SK-N-SH treated with all-trans-retinoic acid at 6 μM for 48 hours (cell line): ENCODE measurements at regions not wholly inside any gene's neighbourhood (a gene's known extent, or its start where the extent isn't known, plus 50 kb on each side); places are given as distances from the start of the nearest gene placed in this dataset.

Source experiments
- ATAC-seq: fragments of 200-7000 bp; cut with Tn5 transposase; 3 replicates; pipeline ENCODE4 v1.9.1; 2020; ENCODE audit warnings: mild to moderate bottlenecking, moderate library complexity
- ARNTL ChIP-seq: fragments of 450-650 bp; formaldehyde crosslinking; IDR thresholded peaks from 2 replicates; pipeline ENCODE4 v1.5.0; 2020; ENCODE audit warnings: low read depth, mild to moderate bottlenecking, moderate library complexity, borderline replicate concordance
- BACH2 ChIP-seq: fragments of 250-450 bp; sonication (Bioruptor Pico); IDR thresholded peaks from 2 replicates; pipeline ENCODE4 v1.9.0; 2021; ENCODE audit warnings: mild to moderate bottlenecking, borderline replicate concordance
- CREB5 ChIP-seq: fragments of 250-450 bp; sonication (Bioruptor Pico); IDR thresholded peaks from 2 replicates; pipeline ENCODE4 v1.5.1; 2020; ENCODE audit warnings: low read depth, mild to moderate bottlenecking, moderate library complexity
- CSDC2 ChIP-seq: fragments of 250-450 bp; sonication (Bioruptor Pico); IDR thresholded peaks from 2 replicates; pipeline ENCODE4 v1.5.0; 2020; ENCODE audit warnings: mild to moderate bottlenecking, moderate library complexity
- ESRRG ChIP-seq: fragments of 250-450 bp; sonication (Bioruptor Pico); IDR thresholded peaks from 2 replicates; pipeline ENCODE4 v1.6.1; 2021; ENCODE audit warnings: mild to moderate bottlenecking
- GLIS3 ChIP-seq: fragments of 250-450 bp; sonication (Bioruptor Pico); IDR thresholded peaks from 2 replicates; pipeline ENCODE4 v1.5.0; 2020; ENCODE audit warnings: mild to moderate bottlenecking, moderate library complexity
- POU6F1 ChIP-seq: fragments of 250-450 bp; sonication (Bioruptor Pico); IDR thresholded peaks from 2 replicates; pipeline ENCODE4 v1.8.0; 2021; ENCODE audit warnings: low read depth, mild to moderate bottlenecking, moderate library complexity, borderline replicate concordance
- PPARA ChIP-seq: fragments of 250-450 bp; sonication (Bioruptor Pico); IDR thresholded peaks from 2 replicates; pipeline ENCODE4 v1.5.0; 2020; ENCODE audit warnings: mild to moderate bottlenecking, borderline replicate concordance
- RARB ChIP-seq: fragments of 250-450 bp; sonication (Bioruptor Pico); IDR thresholded peaks from 2 replicates; pipeline ENCODE4 v1.8.0; 2021; ENCODE audit warnings: mild to moderate bottlenecking, moderate library complexity
- SNAI2 ChIP-seq: fragments of 250-450 bp; sonication (Bioruptor Pico); IDR thresholded peaks from 2 replicates; pipeline ENCODE4 v1.5.0; 2020; ENCODE audit warnings: mild to moderate bottlenecking, moderate library complexity
- TCF4 ChIP-seq: fragments of 250-450 bp; sonication (Bioruptor Pico); IDR thresholded peaks from 2 replicates; pipeline ENCODE4 v1.8.0; 2021; ENCODE audit warnings: mild to moderate bottlenecking, moderate library complexity, borderline replicate concordance
- TOX ChIP-seq: fragments of 250-450 bp; sonication (Bioruptor Pico); IDR thresholded peaks from 2 replicates; pipeline ENCODE4 v1.8.0; 2021; ENCODE audit warnings: mild to moderate bottlenecking, moderate library complexity, borderline replicate concordance
- ZC3H10 ChIP-seq: fragments of 250-450 bp; sonication (Bioruptor Pico); IDR thresholded peaks from 2 replicates; pipeline ENCODE4 v1.5.1; 2021; ENCODE audit warnings: mild to moderate bottlenecking, moderate library complexity
- ZFP3 ChIP-seq: fragments of 250-450 bp; sonication (Bioruptor Pico); IDR thresholded peaks from 2 replicates; pipeline ENCODE4 v1.5.0; 2020; ENCODE audit warnings: mild to moderate bottlenecking, moderate library complexity
- ZFP30 ChIP-seq: fragments of 450-650 bp; formaldehyde crosslinking; IDR thresholded peaks from 2 replicates; pipeline ENCODE4 v1.5.0; 2022; ENCODE audit warnings: mild to moderate bottlenecking, moderate library complexity
- ZNF70 ChIP-seq: fragments of 450-650 bp; formaldehyde crosslinking; IDR thresholded peaks from 2 replicates; pipeline ENCODE4 v1.5.0; 2020; ENCODE audit warnings: mild to moderate bottlenecking, moderate library complexity
- ZNF8 ChIP-seq: fragments of 450-650 bp; formaldehyde crosslinking; IDR thresholded peaks from 2 replicates; pipeline ENCODE4 v1.5.0; 2020; ENCODE audit warnings: mild to moderate bottlenecking, moderate library complexity
- TF ChIP-seq, protein P1 (sequence below): fragments of 250-450 bp; sonication (Bioruptor Pico); IDR thresholded peaks from 2 replicates; pipeline ENCODE4 v1.5.1; 2021; ENCODE audit warnings: mild to moderate bottlenecking, moderate library complexity
- TF ChIP-seq, protein P2 (sequence below): fragments of 250-450 bp; sonication (Bioruptor Pico); IDR thresholded peaks from 2 replicates; pipeline ENCODE4 v1.8.0; 2020; ENCODE audit warnings: mild to moderate bottlenecking, moderate library complexity, borderline replicate concordance
- TF ChIP-seq, protein P3 (sequence below): fragments of 250-450 bp; sonication (Bioruptor Pico); IDR thresholded peaks from 2 replicates; pipeline ENCODE4 v1.5.0; 2020; ENCODE audit warnings: mild to moderate bottlenecking, moderate library complexity

GRCh38 chr6:144778056-144778455 is 492.9 kb downstream of the UTRN start:
- TF ChIP-seq POU6F1 (CRISPR knock-in tag) (no peak), SNAI2 (CRISPR knock-in tag) (no peak), RARB (CRISPR knock-in tag) (no peak), ZNF70 (CRISPR knock-in tag) (no peak), CSDC2 (no peak), CREB5 (no peak), ARNTL (CRISPR knock-in tag) (no peak)
- TF ChIP-seq, protein P1, sequence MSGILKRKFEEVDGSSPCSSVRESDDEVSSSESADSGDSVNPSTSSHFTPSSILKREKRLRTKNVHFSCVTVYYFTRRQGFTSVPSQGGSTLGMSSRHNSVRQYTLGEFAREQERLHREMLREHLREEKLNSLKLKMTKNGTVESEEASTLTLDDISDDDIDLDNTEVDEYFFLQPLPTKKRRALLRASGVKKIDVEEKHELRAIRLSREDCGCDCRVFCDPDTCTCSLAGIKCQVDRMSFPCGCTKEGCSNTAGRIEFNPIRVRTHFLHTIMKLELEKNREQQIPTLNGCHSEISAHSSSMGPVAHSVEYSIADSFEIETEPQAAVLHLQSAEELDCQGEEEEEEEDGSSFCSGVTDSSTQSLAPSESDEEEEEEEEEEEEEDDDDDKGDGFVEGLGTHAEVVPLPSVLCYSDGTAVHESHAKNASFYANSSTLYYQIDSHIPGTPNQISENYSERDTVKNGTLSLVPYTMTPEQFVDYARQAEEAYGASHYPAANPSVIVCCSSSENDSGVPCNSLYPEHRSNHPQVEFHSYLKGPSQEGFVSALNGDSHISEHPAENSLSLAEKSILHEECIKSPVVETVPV (CRISPR knock-in tag), result no peak
- ATAC-seq, result no peak

- TF ChIP-seq ZC3H10 (CRISPR knock-in tag) (no peak), ZNF8 (CRISPR knock-in tag) (no peak)
- ATAC-seq, result no peak
These were observed 493.8 kb downstream of the UTRN start for GRCh38 chr6:144778773-144779492.

DNA sequence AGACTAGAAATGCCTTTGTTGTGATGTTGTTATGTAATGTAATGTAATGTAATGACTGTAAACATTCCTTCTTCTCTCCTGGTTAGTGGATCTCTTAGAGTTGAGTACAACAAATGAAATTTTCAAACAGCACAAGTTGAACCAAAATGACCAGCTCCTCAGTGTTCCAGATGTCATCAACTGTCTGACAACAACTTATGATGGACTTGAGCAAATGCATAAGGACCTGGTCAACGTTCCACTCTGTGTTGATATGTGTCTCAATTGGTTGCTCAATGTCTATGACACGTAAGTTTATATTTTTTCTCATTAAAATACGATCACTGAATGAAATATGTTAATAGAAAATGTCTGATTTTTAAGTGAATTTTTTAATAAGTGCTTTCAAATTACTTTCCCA is 496.7 kb downstream of the UTRN start:
- ATAC-seq, result no peak
- TF ChIP-seq ESRRG (CRISPR knock-in tag) (no peak), ZNF8 (CRISPR knock-in tag) (no peak), POU6F1 (CRISPR knock-in tag) (no peak), ARNTL (CRISPR knock-in tag) (no peak), PPARA (CRISPR knock-in tag) (no peak), ZC3H10 (CRISPR knock-in tag) (no peak), CSDC2 (no peak), ZFP3 (CRISPR knock-in tag) (no peak), SNAI2 (CRISPR knock-in tag) (no peak), TOX (CRISPR knock-in tag) (no peak), GLIS3 (no peak)
- TF ChIP-seq, protein P2, sequence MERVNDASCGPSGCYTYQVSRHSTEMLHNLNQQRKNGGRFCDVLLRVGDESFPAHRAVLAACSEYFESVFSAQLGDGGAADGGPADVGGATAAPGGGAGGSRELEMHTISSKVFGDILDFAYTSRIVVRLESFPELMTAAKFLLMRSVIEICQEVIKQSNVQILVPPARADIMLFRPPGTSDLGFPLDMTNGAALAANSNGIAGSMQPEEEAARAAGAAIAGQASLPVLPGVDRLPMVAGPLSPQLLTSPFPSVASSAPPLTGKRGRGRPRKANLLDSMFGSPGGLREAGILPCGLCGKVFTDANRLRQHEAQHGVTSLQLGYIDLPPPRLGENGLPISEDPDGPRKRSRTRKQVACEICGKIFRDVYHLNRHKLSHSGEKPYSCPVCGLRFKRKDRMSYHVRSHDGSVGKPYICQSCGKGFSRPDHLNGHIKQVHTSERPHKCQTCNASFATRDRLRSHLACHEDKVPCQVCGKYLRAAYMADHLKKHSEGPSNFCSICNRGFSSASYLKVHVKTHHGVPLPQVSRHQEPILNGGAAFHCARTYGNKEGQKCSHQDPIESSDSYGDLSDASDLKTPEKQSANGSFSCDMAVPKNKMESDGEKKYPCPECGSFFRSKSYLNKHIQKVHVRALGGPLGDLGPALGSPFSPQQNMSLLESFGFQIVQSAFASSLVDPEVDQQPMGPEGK (CRISPR knock-in tag), result no peak

DNA sequence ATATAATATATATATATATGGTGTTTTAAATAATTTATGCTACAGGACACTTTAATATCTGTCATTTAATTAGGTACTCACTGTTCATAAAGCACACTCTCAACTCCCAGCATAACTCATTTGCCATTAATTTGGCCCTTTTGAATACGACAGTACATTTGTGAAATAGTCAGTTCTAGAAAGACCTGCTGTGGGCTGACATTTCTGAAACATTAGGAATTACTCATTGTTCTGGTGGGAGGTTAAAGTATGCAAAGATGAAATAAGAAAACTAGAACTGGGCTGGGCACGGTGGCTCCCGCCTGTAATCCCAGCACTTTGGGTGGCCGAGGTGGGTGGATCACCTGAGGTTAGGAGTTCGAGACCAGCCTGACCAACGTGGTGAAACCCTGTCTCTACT is 497.5 kb downstream of the UTRN start:
- TF ChIP-seq PPARA (CRISPR knock-in tag) (no peak), ZNF70 (CRISPR knock-in tag) (no peak), BACH2 (CRISPR knock-in tag) (no peak), ZC3H10 (CRISPR knock-in tag) (no peak), TCF4 (CRISPR knock-in tag) (no peak), ZFP30 (CRISPR knock-in tag) (no peak), POU6F1 (CRISPR knock-in tag) (no peak), ZFP3 (CRISPR knock-in tag) (no peak), CSDC2 (no peak), ZNF8 (CRISPR knock-in tag) (no peak)
- TF ChIP-seq, protein P3, sequence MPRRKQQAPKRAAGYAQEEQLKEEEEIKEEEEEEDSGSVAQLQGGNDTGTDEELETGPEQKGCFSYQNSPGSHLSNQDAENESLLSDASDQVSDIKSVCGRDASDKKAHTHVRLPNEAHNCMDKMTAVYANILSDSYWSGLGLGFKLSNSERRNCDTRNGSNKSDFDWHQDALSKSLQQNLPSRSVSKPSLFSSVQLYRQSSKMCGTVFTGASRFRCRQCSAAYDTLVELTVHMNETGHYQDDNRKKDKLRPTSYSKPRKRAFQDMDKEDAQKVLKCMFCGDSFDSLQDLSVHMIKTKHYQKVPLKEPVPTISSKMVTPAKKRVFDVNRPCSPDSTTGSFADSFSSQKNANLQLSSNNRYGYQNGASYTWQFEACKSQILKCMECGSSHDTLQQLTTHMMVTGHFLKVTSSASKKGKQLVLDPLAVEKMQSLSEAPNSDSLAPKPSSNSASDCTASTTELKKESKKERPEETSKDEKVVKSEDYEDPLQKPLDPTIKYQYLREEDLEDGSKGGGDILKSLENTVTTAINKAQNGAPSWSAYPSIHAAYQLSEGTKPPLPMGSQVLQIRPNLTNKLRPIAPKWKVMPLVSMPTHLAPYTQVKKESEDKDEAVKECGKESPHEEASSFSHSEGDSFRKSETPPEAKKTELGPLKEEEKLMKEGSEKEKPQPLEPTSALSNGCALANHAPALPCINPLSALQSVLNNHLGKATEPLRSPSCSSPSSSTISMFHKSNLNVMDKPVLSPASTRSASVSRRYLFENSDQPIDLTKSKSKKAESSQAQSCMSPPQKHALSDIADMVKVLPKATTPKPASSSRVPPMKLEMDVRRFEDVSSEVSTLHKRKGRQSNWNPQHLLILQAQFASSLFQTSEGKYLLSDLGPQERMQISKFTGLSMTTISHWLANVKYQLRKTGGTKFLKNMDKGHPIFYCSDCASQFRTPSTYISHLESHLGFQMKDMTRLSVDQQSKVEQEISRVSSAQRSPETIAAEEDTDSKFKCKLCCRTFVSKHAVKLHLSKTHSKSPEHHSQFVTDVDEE, result no peak

More for the DNA sequence above, 497.5 kb downstream of the UTRN start:
- no peak for ATAC-seq
